A549 (cell line): ENCODE measurements at regions not wholly inside any gene's neighbourhood (a gene's known extent, or its start where the extent isn't known, plus 50 kb on each side); places are given as distances from the start of the nearest gene placed in this dataset.
A peak's percentile ranks its signal among the peaks of the same experiment; 100 is the strongest.

Experiments used
- ATAC-seq, 2 experiments: fragments of 200-7000 bp in 1 of 2; fragments of >200 bp in 1 of 2; cut with Nextera tagmentation in 1 of 2; cut with Tn5 transposase in 1 of 2; 3 replicates each; pipeline versions ENCODE4 v1.8.0 to v1.9.1; 2018 to 2020; ENCODE audit warnings: mild to moderate bottlenecking in 1 of 2, moderate library complexity in 1 of 2
- CTCF ChIA-PET: fragments of 300-600 bp; sonication (Branson Sonifier 250); formaldehyde crosslinking; extraction: SDS; loops from one replicate; lab custom pipeline; 2021; ENCODE audit warnings: antibody characterized with exemption, inconsistent platforms; lab: Yijun Ruan, JAX
- POLR2A ChIA-PET: fragments of 350-600 bp; formaldehyde crosslinking; extraction: SDS; loops from one replicate; lab custom pipeline; 2021; ENCODE audit warnings: antibody characterized with exemption, inconsistent platforms; lab: Yijun Ruan, JAX
- DNase-seq, 2 experiments: peaks; one replicate each; pipeline versions ENCODE4 v3.0.0 to v3.0.0-alpha.2; 2011 to 2016; ENCODE audit warnings: low read depth in 1 of 2, low spot score in 1 of 2
- FAIRE-seq: peaks from 2 replicates; lab custom pipeline; 2011; peaks lifted over from hg19 to GRCh38; lab: Jason Lieb, UNC
- H3K27ac ChIP-seq, 2 experiments: fragments of >200 bp; sonication (Bioruptor Twin); formaldehyde crosslinking; 3 replicates each; pipeline ENCODE4 v1.5.1; 2016 to 2017
- H3K4me1 ChIP-seq: fragments of >200 bp; sonication (Bioruptor Twin); formaldehyde crosslinking; 3 replicates; pipeline ENCODE4 v1.6.1; 2016
- H3K4me2 ChIP-seq: fragments of >200 bp; sonication (Bioruptor Twin); formaldehyde crosslinking; 3 replicates; pipeline ENCODE4 v1.6.1; 2016
- H3K4me3 ChIP-seq: fragments of >200 bp; sonication (Bioruptor Twin); formaldehyde crosslinking; 3 replicates; pipeline ENCODE4 v1.5.1; 2016
- H3K9me3 ChIP-seq: fragments of >200 bp; sonication (Bioruptor Twin); formaldehyde crosslinking; 3 replicates; pipeline ENCODE4 v1.6.1; 2016
- CHD4 ChIP-seq: fragments of 200-600 bp; sonication (generic); IDR thresholded peaks from 2 replicates; pipeline ENCODE4 v1.6.1; 2016; ENCODE audit warnings: antibody characterized with exemption, mild to moderate bottlenecking, borderline replicate concordance
- CTCF ChIP-seq: fragments of >200 bp; sonication (Bioruptor Twin); formaldehyde crosslinking; IDR thresholded peaks from 3 replicates; pipeline ENCODE4 v1.5.1; 2016
- E2F6 ChIP-seq: IDR thresholded peaks from 2 replicates; pipeline ENCODE4 v1.6.1; 2012; ENCODE audit warnings: low read depth, borderline replicate concordance
- EHF ChIP-seq: fragments of 250-450 bp; sonication (Bioruptor Pico); IDR thresholded peaks from 2 replicates; pipeline ENCODE4 v1.5.0; 2020; ENCODE audit warnings: mild to moderate bottlenecking
- EP300 ChIP-seq, 2 experiments: fragments of >200 bp; sonication (Bioruptor Twin); formaldehyde crosslinking; IDR thresholded peaks; 2 replicates in 1 of 2; 3 replicates in 1 of 2; pipeline ENCODE4 v1.6.1; 2016 to 2017
- FOSB ChIP-seq: fragments of 250-450 bp; sonication (Bioruptor Pico); IDR thresholded peaks from 2 replicates; pipeline ENCODE4 v1.5.0; 2020; ENCODE audit warnings: mild to moderate bottlenecking, moderate library complexity
- FOXS1 ChIP-seq: fragments of 250-450 bp; sonication (Bioruptor Pico); IDR thresholded peaks from 2 replicates; pipeline ENCODE4 v1.5.0; 2020; ENCODE audit warnings: mild to moderate bottlenecking, moderate library complexity
- GATA3 ChIP-seq: IDR thresholded peaks from 2 replicates; pipeline ENCODE4 v1.6.1; 2012; ENCODE audit warnings: borderline replicate concordance
- HEYL ChIP-seq: fragments of 250-450 bp; sonication (Bioruptor Pico); IDR thresholded peaks from 2 replicates; pipeline ENCODE4 v1.8.0; 2021; ENCODE audit warnings: mild to moderate bottlenecking, moderate library complexity
- HOXB13 ChIP-seq: fragments of 250-450 bp; sonication (Bioruptor Pico); IDR thresholded peaks from 2 replicates; pipeline ENCODE4 v1.5.0; 2020; ENCODE audit warnings: low read depth, mild to moderate bottlenecking, moderate library complexity
- HOXB5 ChIP-seq: fragments of 250-450 bp; sonication (Bioruptor Pico); IDR thresholded peaks from 2 replicates; pipeline ENCODE4 v1.5.0; 2020; ENCODE audit warnings: mild to moderate bottlenecking, moderate library complexity
- JUN ChIP-seq, 2 experiments: fragments of >200 bp; sonication (Bioruptor Twin); formaldehyde crosslinking; IDR thresholded peaks; 2 replicates in 1 of 2; 3 replicates in 1 of 2; pipeline ENCODE4 v1.6.1; 2016 to 2017
- MAFK ChIP-seq: fragments of 450-650 bp; IDR thresholded peaks from 2 replicates; pipeline ENCODE4 v1.6.1; 2014; ENCODE audit not compliant: partially characterized antibody
- NR3C1 ChIP-seq: fragments of >200 bp; sonication (Bioruptor Twin); formaldehyde crosslinking; IDR thresholded peaks from 3 replicates; pipeline ENCODE4 v1.6.1; 2017
- RNF2 ChIP-seq: fragments of 200-600 bp; sonication (generic); IDR thresholded peaks from 2 replicates; pipeline ENCODE4 v1.6.1; 2016; ENCODE audit warnings: low read depth, mild to moderate bottlenecking, antibody characterized with exemption, moderate library complexity, borderline replicate concordance
- ZC3H11A ChIP-seq: fragments of 450-650 bp; IDR thresholded peaks from 2 replicates; pipeline ENCODE4 v1.6.1; 2014; ENCODE audit warnings: antibody characterized with exemption, mild to moderate bottlenecking
- WGBS: methylation state at CpG from one replicate; pipeline ENCODE4 v1.1.6; 2017; ENCODE audit errors: missing lambda C conversion rate; 5-methylcytosine and 5-hydroxymethylcytosine counted together

- POLR2A ChIA-PET, result no interaction called here
- H3K9me3 ChIP-seq, result no peaks in the 10 kb centered on the region
- CTCF ChIA-PET, result interaction anchor here (1.3 to 2.3 kb wide), 2 partner anchors 167 to 236 kb away, joined by 3 to 5 read pairs; no protein-coding TSS in a partner anchor
Measured at GRCh38 chr15:91469632-91470567, 369.8 kb downstream of the SV2B start.

GRCh38 chr15:91471468-91471867 is 371.4 kb downstream of the SV2B start:
- DNase-seq, result no peak

More at GRCh38 chr15:91469632-91470567, 369.8 kb downstream of the SV2B start:
- H3K4me1 ChIP-seq, result no peaks in the 10 kb centered on the region
- H3K27ac ChIP-seq, result no peak overlapping the region
- DNase-seq (no peak), FAIRE-seq (no peak), ATAC-seq (no peak)
- H3K4me2 ChIP-seq, result no peak overlapping the region
- TF ChIP-seq RNF2 (no peak), FOXS1 (CRISPR knock-in tag) (no peak), NR3C1 (no peak), HOXB5 (CRISPR knock-in tag) (no peak), FOSB (CRISPR knock-in tag) (no peak), CHD4 (no peak), EHF (no peak)
- H3K4me3 ChIP-seq, result no peak overlapping the region
- 65% methylated on average over 17 of the region's 17 CpGs for WGBS

GRCh38 chr15:91472316-91472756 is 372.3 kb downstream of the SV2B start:
- ChIA-PET POLR2A (no interaction called here), CTCF (interaction anchor here (2.3 kb wide), 1 partner anchor 170 kb away, joined by 5 read pairs; no protein-coding TSS in a partner anchor)
- no peaks in the 10 kb centered on the region; the same call in 2 of the 3 replicates for H3K9me3 ChIP-seq
- FAIRE-seq, result peak; percentile 28
- H3K27ac ChIP-seq, result no peak overlapping the region
- 8% methylated on average over 3 of the region's 3 CpGs for WGBS
- H3K4me3 ChIP-seq, result no peak overlapping the region
- ATAC-seq, result no peak
- H3K4me1 ChIP-seq, result no peaks in the 10 kb centered on the region
- no peak for DNase-seq
- H3K4me2 ChIP-seq, result no peak overlapping the region
- TF ChIP-seq GATA3, result 0 out of 2 replicates have a peak, but pooled peaks have one; percentile 18
- no peak for TF ChIP-seq HOXB13 (CRISPR knock-in tag)

More at GRCh38 chr15:91471468-91471867, 371.4 kb downstream of the SV2B start:
- no peak for TF ChIP-seq HEYL (CRISPR knock-in tag)
- TF ChIP-seq E2F6, result no peak
- peak; percentile 3 for TF ChIP-seq MAFK
- no peak for TF ChIP-seq ZC3H11A
- TF ChIP-seq EP300 (IDR thresholded peaks at IDR 0.05), result no peak
- no peak for TF ChIP-seq JUN (IDR thresholded peaks at IDR 0.05)
- TF ChIP-seq CTCF, result no peak
- TF ChIP-seq, all 56 proteins: peak for 1
- H3K4me3 ChIP-seq, result no peak overlapping the region
- no peaks in the 10 kb centered on the region for H3K4me1 ChIP-seq
- H3K9me3 ChIP-seq, result no peaks in the 10 kb centered on the region; the same call in 2 of the 3 replicates
- FAIRE-seq, result no peak
- no peak overlapping the region for H3K27ac ChIP-seq
- 34% methylated on average over 6 of the region's 6 CpGs for WGBS
- POLR2A ChIA-PET, result no interaction called here
- no peak for ATAC-seq
- H3K4me2 ChIP-seq, result no peak overlapping the region
- CTCF ChIA-PET, result interaction anchor here (0.6 to 2.3 kb wide), 2 partner anchors 169 to 348 kb away, joined by 4 to 5 read pairs; no protein-coding TSS in a partner anchor
